GM23338 (cell line): ENCODE measurements at regions not wholly inside any gene's neighbourhood (a gene's known extent, or its start where the extent isn't known, plus 50 kb on each side); places are given as distances from the start of the nearest gene placed in this dataset.

Source experiments
- ATAC-seq: fragments of 200-7000 bp; cut with Tn5 transposase; 3 replicates; pipeline ENCODE4 v1.9.1; 2020
- DNase-seq: peaks from one replicate; pipeline ENCODE4 v3.0.0-alpha.2; 2015; ENCODE audit warnings: low spot score
- H2AFZ ChIP-seq: fragments of 200-600 bp; sonication (generic); 2 replicates; pipeline ENCODE4 v1.8.0; 2016; ENCODE audit warnings: antibody characterized with exemption, mild to moderate bottlenecking, moderate library complexity
- H3F3A ChIP-seq: fragments of 200-600 bp; sonication (generic); replicated peaks from 2 replicates; pipeline ENCODE4 v1.8.0; 2017; ENCODE audit warnings: antibody characterized with exemption, mixed run types, low read depth
- H3K27ac ChIP-seq: fragments of 200-600 bp; sonication (generic); 2 replicates; pipeline ENCODE4 v1.6.1; 2016; ENCODE audit warnings: low read depth
- H3K27me3 ChIP-seq: fragments of 200-600 bp; sonication (generic); 2 replicates; pipeline ENCODE4 v1.8.0; 2016; ENCODE audit warnings: mild to moderate bottlenecking, mixed run types, moderate library complexity; ENCODE audit not compliant: insufficient read depth
- H3K36me3 ChIP-seq: fragments of 200-600 bp; sonication (generic); 2 replicates; pipeline ENCODE4 v1.8.0; 2016; ENCODE audit warnings: mild to moderate bottlenecking; ENCODE audit not compliant: insufficient read depth
- H3K4me1 ChIP-seq: fragments of 200-600 bp; sonication (generic); 2 replicates; pipeline ENCODE4 v1.8.0; 2016; ENCODE audit warnings: mild to moderate bottlenecking, moderate library complexity; ENCODE audit not compliant: insufficient read depth
- H3K4me2 ChIP-seq: fragments of 200-600 bp; sonication (generic); 2 replicates; pipeline ENCODE4 v1.7.1; 2017; ENCODE audit warnings: mixed run types
- H3K4me3 ChIP-seq: fragments of 200-600 bp; sonication (generic); 2 replicates; pipeline ENCODE4 v1.6.1; 2016; ENCODE audit warnings: mixed run types
- H3K79me2 ChIP-seq: fragments of 200-600 bp; sonication (generic); replicated peaks from 2 replicates; pipeline ENCODE4 v1.8.0; 2017; ENCODE audit warnings: mild to moderate bottlenecking; ENCODE audit not compliant: insufficient read depth
- H3K9me2 ChIP-seq: fragments of 200-600 bp; sonication (generic); 2 replicates; pipeline ENCODE4 v1.8.0; 2017; ENCODE audit not compliant: insufficient read depth
- H4K20me1 ChIP-seq: fragments of 200-600 bp; sonication (generic); replicated peaks from 2 replicates; pipeline ENCODE4 v1.8.0; 2017; ENCODE audit warnings: mild to moderate bottlenecking; ENCODE audit not compliant: insufficient read depth
- H3K27ac Mint-ChIP-seq: 2 replicates; pipeline ENCODE4 v1.8.0; 2020; ENCODE audit warnings: inconsistent platforms, mild to moderate bottlenecking, moderate library complexity, mixed read lengths
- H3K27me3 Mint-ChIP-seq: 3 replicates; pipeline ENCODE4 v1.8.0; 2022; ENCODE audit warnings: low read depth, mild to moderate bottlenecking, moderate library complexity, mixed read lengths, inconsistent platforms; ENCODE audit not compliant: insufficient read depth, poor library complexity
- H3K36me3 Mint-ChIP-seq: 3 replicates; pipeline ENCODE4 v1.8.0; 2021; ENCODE audit warnings: low read depth, mild to moderate bottlenecking, inconsistent platforms, moderate library complexity, mixed read lengths
- H3K4me1 Mint-ChIP-seq: 3 replicates; pipeline ENCODE4 v1.8.0; 2020; ENCODE audit warnings: mild to moderate bottlenecking, inconsistent platforms, mixed read lengths
- H3K4me3 Mint-ChIP-seq: 3 replicates; pipeline ENCODE4 v1.8.0; 2021; ENCODE audit warnings: moderate library complexity, mild to moderate bottlenecking, inconsistent platforms, mixed read lengths
- H3K9me3 Mint-ChIP-seq: 3 replicates; pipeline ENCODE4 v1.8.0; 2020; ENCODE audit warnings: moderate library complexity, mild to moderate bottlenecking, inconsistent platforms, mixed read lengths
- CREB1 ChIP-seq: fragments of 250-450 bp; sonication (Bioruptor Pico); IDR thresholded peaks from 2 replicates; pipeline ENCODE4 v1.5.0; 2020; ENCODE audit warnings: low read depth, mild to moderate bottlenecking, moderate library complexity
- EZH2 ChIP-seq: fragments of 200-600 bp; sonication (generic); IDR thresholded peaks from one replicate; pipeline ENCODE4 v1.8.0; 2017; ENCODE audit warnings: antibody characterized with exemption, mild to moderate bottlenecking, low read depth; ENCODE audit not compliant: unreplicated experiment
- JUNB ChIP-seq: IDR thresholded peaks from one replicate; pipeline ENCODE4 v1.6.1; 2016; ENCODE audit warnings: antibody characterized with exemption; ENCODE audit not compliant: unreplicated experiment
- NANOG ChIP-seq: IDR thresholded peaks from 2 replicates; pipeline ENCODE4 v1.6.1; 2016; ENCODE audit warnings: antibody characterized with exemption, borderline replicate concordance
- POLR2AphosphoS5 ChIP-seq: IDR thresholded peaks from 2 replicates; pipeline ENCODE4 v1.6.1; 2016; ENCODE audit warnings: antibody characterized with exemption, low read depth
- STAT1 ChIP-seq: IDR thresholded peaks from one replicate; pipeline ENCODE4 v1.6.1; 2016; ENCODE audit warnings: antibody characterized with exemption; ENCODE audit not compliant: unreplicated experiment
- ZNF114 ChIP-seq: fragments of 250-450 bp; sonication (Bioruptor Pico); IDR thresholded peaks from 2 replicates; pipeline ENCODE4 v1.5.0; 2020; ENCODE audit warnings: mild to moderate bottlenecking, moderate library complexity
- ZNF331 ChIP-seq: fragments of 250-450 bp; sonication (Bioruptor Pico); IDR thresholded peaks from 2 replicates; pipeline ENCODE4 v1.5.0; 2020; ENCODE audit warnings: low read depth, mild to moderate bottlenecking, moderate library complexity
- TF ChIP-seq, protein P1 (sequence below), 2 experiments: fragments of 200-600 bp in 1 of 2; sonication (generic) in 1 of 2; conservative IDR thresholded peaks; 2 replicates each; pipeline versions ENCODE4 v1.5.1 to v1.6.1; 2016 to 2017; ENCODE audit warnings: antibody characterized with exemption in 2 of 2, low read depth in 2 of 2, mild to moderate bottlenecking in 2 of 2, moderate library complexity in 1 of 2
- TF ChIP-seq, protein P2 (sequence below): IDR thresholded peaks from 2 replicates; pipeline ENCODE4 v1.6.1; 2016; ENCODE audit warnings: antibody characterized with exemption
- TF ChIP-seq, protein P3 (sequence below): IDR thresholded peaks from one replicate; pipeline ENCODE4 v1.6.1; 2018; ENCODE audit warnings: antibody characterized with exemption; ENCODE audit not compliant: unreplicated experiment

DNA sequence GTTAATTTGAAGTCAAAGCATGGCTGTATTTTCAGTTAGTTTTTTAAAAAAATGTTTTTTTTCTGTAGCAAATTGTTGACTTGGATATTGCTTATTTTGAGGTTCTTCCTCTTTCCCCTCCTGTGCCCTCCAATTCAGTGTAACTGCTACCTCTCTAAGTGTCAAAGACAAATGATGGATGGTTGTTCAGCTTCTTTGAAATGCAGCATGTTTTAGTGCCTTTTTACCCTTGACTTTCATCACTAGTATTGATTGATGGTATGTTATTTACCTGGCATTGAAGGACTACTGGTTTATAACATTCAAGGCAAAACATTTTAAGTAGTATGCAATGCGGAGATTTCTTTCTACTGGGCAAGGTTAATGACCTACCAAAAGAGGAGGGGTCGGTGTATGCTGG, 281.0 kb upstream of the FAT1 start (continued):
- TF ChIP-seq NANOG: no peak
- TF ChIP-seq, protein P1, sequence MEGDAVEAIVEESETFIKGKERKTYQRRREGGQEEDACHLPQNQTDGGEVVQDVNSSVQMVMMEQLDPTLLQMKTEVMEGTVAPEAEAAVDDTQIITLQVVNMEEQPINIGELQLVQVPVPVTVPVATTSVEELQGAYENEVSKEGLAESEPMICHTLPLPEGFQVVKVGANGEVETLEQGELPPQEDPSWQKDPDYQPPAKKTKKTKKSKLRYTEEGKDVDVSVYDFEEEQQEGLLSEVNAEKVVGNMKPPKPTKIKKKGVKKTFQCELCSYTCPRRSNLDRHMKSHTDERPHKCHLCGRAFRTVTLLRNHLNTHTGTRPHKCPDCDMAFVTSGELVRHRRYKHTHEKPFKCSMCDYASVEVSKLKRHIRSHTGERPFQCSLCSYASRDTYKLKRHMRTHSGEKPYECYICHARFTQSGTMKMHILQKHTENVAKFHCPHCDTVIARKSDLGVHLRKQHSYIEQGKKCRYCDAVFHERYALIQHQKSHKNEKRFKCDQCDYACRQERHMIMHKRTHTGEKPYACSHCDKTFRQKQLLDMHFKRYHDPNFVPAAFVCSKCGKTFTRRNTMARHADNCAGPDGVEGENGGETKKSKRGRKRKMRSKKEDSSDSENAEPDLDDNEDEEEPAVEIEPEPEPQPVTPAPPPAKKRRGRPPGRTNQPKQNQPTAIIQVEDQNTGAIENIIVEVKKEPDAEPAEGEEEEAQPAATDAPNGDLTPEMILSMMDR (conservative IDR thresholded peaks at IDR 0.05; ENCODE audit: low read depth in 2 of 2): no peak
- no peak for TF ChIP-seq ZNF331 (CRISPR knock-in tag)

DNA sequence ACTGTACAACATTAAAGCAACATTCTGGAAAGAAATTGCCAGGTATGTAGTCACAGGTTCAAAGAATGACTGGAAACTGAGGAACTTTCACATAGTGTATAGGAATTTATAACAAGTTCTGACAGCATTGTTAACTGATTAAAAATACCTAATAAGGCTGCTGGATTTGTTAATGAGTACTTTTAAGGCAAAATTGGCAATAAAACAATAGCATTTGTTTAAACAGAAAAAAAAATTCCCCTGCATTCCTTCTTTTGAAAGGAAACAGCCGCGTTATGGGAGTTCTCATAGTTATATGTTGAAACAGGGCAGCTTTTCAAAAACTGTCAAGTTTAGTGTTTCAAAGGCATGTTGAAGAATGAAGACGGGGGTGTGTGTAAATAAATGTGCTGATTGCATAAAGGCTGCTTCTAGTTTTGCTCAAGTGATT, 282.5 kb upstream of the FAT1 start:
- no peak overlapping the region for H3K4me3 ChIP-seq
- no peaks in the 10 kb centered on the region for H3K79me2 ChIP-seq
- Mint-ChIP-seq H3K36me3 (no peaks in the 10 kb centered on the region), H3K4me1 (peaks cover 8% of the 10 kb centered on the region; the same call in 2 of the 3 replicates), H3K27ac (no peak overlapping the region), H3K27me3 (peaks cover 2% of the 10 kb centered on the region), H3K4me3 (no peak overlapping the region), H3K9me3 (no peaks in the 10 kb centered on the region)
- no peak overlapping the region for H3K27ac ChIP-seq
- H3K4me2 ChIP-seq: no peak overlapping the region
- no peaks in the 10 kb centered on the region for H3K9me2 ChIP-seq
- H3K36me3 ChIP-seq: no peaks in the 10 kb centered on the region
- DNase-seq: no peak
- no peaks in the 10 kb centered on the region for H3F3A ChIP-seq
- no peaks in the 10 kb centered on the region for H3K27me3 ChIP-seq
- no peak overlapping the region for H2AFZ ChIP-seq
- no peaks in the 10 kb centered on the region for H3K4me1 ChIP-seq
- no peak for ATAC-seq
- H4K20me1 ChIP-seq: no peaks in the 10 kb centered on the region
- TF ChIP-seq, protein P1 (conservative IDR thresholded peaks at IDR 0.05; ENCODE audit: low read depth in 2 of 2): no peak
- TF ChIP-seq POLR2AphosphoS5 (no peak), NANOG (no peak), JUNB (no peak), EZH2 (no peak), STAT1 (no peak), ZNF331 (CRISPR knock-in tag) (no peak), CREB1 (CRISPR knock-in tag) (no peak), ZNF114 (CRISPR knock-in tag) (no peak)
- TF ChIP-seq, protein P2, sequence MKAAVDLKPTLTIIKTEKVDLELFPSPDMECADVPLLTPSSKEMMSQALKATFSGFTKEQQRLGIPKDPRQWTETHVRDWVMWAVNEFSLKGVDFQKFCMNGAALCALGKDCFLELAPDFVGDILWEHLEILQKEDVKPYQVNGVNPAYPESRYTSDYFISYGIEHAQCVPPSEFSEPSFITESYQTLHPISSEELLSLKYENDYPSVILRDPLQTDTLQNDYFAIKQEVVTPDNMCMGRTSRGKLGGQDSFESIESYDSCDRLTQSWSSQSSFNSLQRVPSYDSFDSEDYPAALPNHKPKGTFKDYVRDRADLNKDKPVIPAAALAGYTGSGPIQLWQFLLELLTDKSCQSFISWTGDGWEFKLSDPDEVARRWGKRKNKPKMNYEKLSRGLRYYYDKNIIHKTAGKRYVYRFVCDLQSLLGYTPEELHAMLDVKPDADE: no peak
- TF ChIP-seq, protein P3, sequence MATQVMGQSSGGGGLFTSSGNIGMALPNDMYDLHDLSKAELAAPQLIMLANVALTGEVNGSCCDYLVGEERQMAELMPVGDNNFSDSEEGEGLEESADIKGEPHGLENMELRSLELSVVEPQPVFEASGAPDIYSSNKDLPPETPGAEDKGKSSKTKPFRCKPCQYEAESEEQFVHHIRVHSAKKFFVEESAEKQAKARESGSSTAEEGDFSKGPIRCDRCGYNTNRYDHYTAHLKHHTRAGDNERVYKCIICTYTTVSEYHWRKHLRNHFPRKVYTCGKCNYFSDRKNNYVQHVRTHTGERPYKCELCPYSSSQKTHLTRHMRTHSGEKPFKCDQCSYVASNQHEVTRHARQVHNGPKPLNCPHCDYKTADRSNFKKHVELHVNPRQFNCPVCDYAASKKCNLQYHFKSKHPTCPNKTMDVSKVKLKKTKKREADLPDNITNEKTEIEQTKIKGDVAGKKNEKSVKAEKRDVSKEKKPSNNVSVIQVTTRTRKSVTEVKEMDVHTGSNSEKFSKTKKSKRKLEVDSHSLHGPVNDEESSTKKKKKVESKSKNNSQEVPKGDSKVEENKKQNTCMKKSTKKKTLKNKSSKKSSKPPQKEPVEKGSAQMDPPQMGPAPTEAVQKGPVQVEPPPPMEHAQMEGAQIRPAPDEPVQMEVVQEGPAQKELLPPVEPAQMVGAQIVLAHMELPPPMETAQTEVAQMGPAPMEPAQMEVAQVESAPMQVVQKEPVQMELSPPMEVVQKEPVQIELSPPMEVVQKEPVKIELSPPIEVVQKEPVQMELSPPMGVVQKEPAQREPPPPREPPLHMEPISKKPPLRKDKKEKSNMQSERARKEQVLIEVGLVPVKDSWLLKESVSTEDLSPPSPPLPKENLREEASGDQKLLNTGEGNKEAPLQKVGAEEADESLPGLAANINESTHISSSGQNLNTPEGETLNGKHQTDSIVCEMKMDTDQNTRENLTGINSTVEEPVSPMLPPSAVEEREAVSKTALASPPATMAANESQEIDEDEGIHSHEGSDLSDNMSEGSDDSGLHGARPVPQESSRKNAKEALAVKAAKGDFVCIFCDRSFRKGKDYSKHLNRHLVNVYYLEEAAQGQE: no peak
